Neural progenitor cell (in vitro differentiated cells): ENCODE measurements at regions not wholly inside any gene's neighbourhood (a gene's known extent, or its start where the extent isn't known, plus 50 kb on each side); places are given as distances from the start of the nearest gene placed in this dataset.

Experiments used
- CTCF ChIP-seq: fragments of 200-600 bp; sonication (generic); IDR thresholded peaks from 2 replicates; pipeline ENCODE4 v1.5.1; 2017; ENCODE audit warnings: antibody characterized with exemption, mild to moderate bottlenecking
- EZH2 ChIP-seq: fragments of 200-600 bp; sonication (generic); IDR thresholded peaks from 2 replicates; pipeline ENCODE4 v1.6.1; 2017; ENCODE audit warnings: antibody characterized with exemption, mild to moderate bottlenecking, moderate library complexity

GRCh38 chr12:107404981-107405380, 280.6 kb upstream of the PWP1 start:
- TF ChIP-seq CTCF (peak; percentile 65), EZH2 (no peak)
